ENCODE measurements at regions not wholly inside any gene's neighbourhood (a gene's known extent, or its start where the extent isn't known, plus 50 kb on each side); places are given as distances from the start of the nearest gene placed in this dataset.

DNA sequence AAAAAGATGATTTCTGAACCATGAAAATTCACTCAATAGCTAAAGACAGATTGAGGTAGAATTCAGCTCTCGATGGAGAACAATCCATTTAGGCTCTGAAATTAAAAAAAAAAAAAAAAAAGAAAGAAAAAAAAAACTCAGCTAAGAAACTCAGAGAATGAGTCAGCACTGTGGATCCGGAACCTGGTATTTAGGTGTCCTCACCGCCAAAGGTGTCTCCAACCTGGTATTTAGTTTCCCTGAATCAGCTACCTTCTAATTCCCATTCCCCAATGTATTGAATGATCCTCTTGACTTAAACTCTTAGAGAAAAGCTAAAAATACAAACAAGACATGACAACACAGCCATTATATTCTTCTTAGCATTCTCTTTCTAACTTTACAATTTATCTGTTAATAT, 150.3 kb upstream of the RASGEF1B start:
- H3K18ac ChIP-seq (ENCODE audit: extremely low read depth, low read length), result no peak overlapping the region
- no peak overlapping the region for H3K4ac ChIP-seq (replicated peaks; ENCODE audit: insufficient read length, low read depth, low read length)
- no peaks in the 10 kb centered on the region for H4K20me1 ChIP-seq (replicated peaks in 1 of 2; ENCODE audit: control insufficient read depth in 1 of 2, insufficient read depth in 2 of 2, low read length in 2 of 2)
- no peaks in the 10 kb centered on the region for H3K23me2 ChIP-seq (ENCODE audit: low read depth, low read length)
- no peak overlapping the region for H2AK5ac ChIP-seq (ENCODE audit: low read depth, low read length)
- no peaks in the 10 kb centered on the region for H3K79me2 ChIP-seq (ENCODE audit: control insufficient read depth in 1 of 2, insufficient read depth in 2 of 2, low read length in 2 of 2)
- FAIRE-seq (no peak), DNase-seq (ENCODE audit: low read depth in 1 of 2, low spot score in 2 of 2) (no peak)
- no peak overlapping the region for H2BK20ac ChIP-seq (ENCODE audit: low read length)
- TF ChIP-seq SUZ12 (IDR thresholded peaks at IDR 0.05; ENCODE audit: low read length), result no peak
- no peak for TF ChIP-seq HDAC6 (IDR thresholded peaks at IDR 0.05; ENCODE audit: low read depth, low read length)
- 0 out of 2 replicates have a peak, but pooled peaks have one; percentile 4 for TF ChIP-seq MAFK (IDR thresholded peaks at IDR 0.05; ENCODE audit: low read depth, low read length)
- TF ChIP-seq EZH2 (IDR thresholded peaks at IDR 0.05; ENCODE audit: low read depth, low read length, severe bottlenecking), result no peak
- no peak overlapping the region for H2BK120ac ChIP-seq (replicated peaks; ENCODE audit: low read depth, low read length)
- H2BK12ac ChIP-seq (ENCODE audit: low read depth, low read length), result no peak overlapping the region
- H3K4me1 ChIP-seq (replicated peaks in 1 of 4; ENCODE audit: control insufficient read depth in 3 of 4, insufficient read depth in 4 of 4, low read length in 3 of 4), result peaks cover 0 to under 1% (median 0%) of the 10 kb centered on the region in 4 experiments; a peak in 2 of 7 replicates
- no peak overlapping the region for H3K56ac ChIP-seq (replicated peaks; ENCODE audit: insufficient read length, low read depth, low read length)
- no peaks in the 10 kb centered on the region for H3K9me3 ChIP-seq (ENCODE audit: insufficient read depth in 2 of 2, low read depth in 1 of 2, low read length in 1 of 2)
- H3K27ac ChIP-seq (ENCODE audit: low read depth, low read length), result no peak overlapping the region
- H3K4me3 ChIP-seq (ENCODE audit: extremely low read depth in 1 of 4, insufficient read depth in 2 of 4, low read depth in 3 of 4, low read length in 4 of 4), result no peak overlapping the region
- H4K91ac ChIP-seq (replicated peaks; ENCODE audit: insufficient read length, low read length), result no peak overlapping the region
- no peak overlapping the region; the same call in 1 of the 2 replicates for H4K8ac ChIP-seq (ENCODE audit: extremely low read depth, insufficient read depth, low read length)
- H3K36me3 ChIP-seq (ENCODE audit: control insufficient read depth in 2 of 4, insufficient read depth in 4 of 4, low read length in 3 of 4), result no peaks in the 10 kb centered on the region
- ChIA-PET POLR2A (ENCODE audit: partially characterized antibody) (no interaction called here), CTCF (ENCODE audit: partially characterized antibody) (interaction anchor here (1.1 kb wide), 1 partner anchor 15 kb away, joined by 3 read pairs; no protein-coding TSS in a partner anchor)
- H2AFZ ChIP-seq (ENCODE audit: low read length), result no peak overlapping the region
- H3K9ac ChIP-seq (replicated peaks in 1 of 4; ENCODE audit: extremely low read depth in 1 of 4, low read depth in 3 of 4, low read length in 3 of 4), result no peak overlapping the region
- H2BK5ac ChIP-seq (ENCODE audit: low read depth, low read length), result no peak overlapping the region
- H3K27me3 ChIP-seq (replicated peaks in 1 of 4; ENCODE audit: control insufficient read depth in 3 of 4, extremely low read depth in 1 of 4, insufficient read depth in 3 of 4, low read length in 3 of 4), result no peaks in the 10 kb centered on the region
- H3K14ac ChIP-seq (ENCODE audit: insufficient read length), result no peak overlapping the region
- H3K23ac ChIP-seq (ENCODE audit: insufficient read length), result no peak overlapping the region
- no peak overlapping the region for H3K4me2 ChIP-seq (ENCODE audit: insufficient read depth in 1 of 2, low read depth in 2 of 2, low read length in 2 of 2)
- H2BK15ac ChIP-seq (ENCODE audit: low read length), result no peak overlapping the region
- H4K5ac ChIP-seq (ENCODE audit: insufficient read length, low read depth, low read length), result no peak overlapping the region
- WGBS, 2 experiments (ENCODE audit: extremely low coverage in 1 of 2, insufficient coverage in 1 of 2, insufficient read length in 1 of 2, insufficient replicate concordance in 2 of 2, low coverage in 1 of 2, low lambda C conversion rate in 2 of 2, missing lambda C conversion rate in 1 of 2), result 52% methylated on average over 3 of the region's 3 CpGs; no CpG with 5 or more reads in 1 of the 2 experiments
- no peaks in the 10 kb centered on the region for H3K79me1 ChIP-seq (ENCODE audit: low read depth, low read length)

Data from H1 (cell line).